Endothelial cell of umbilical vein (primary cell): ENCODE measurements at regions not wholly inside any gene's neighbourhood (a gene's known extent, or its start where the extent isn't known, plus 50 kb on each side); places are given as distances from the start of the nearest gene placed in this dataset.

ENCODE experiments used
- BruUV-seq: library from RNA; stranded (reverse); fragments of 400-500 nt; replicated peaks from 2 replicates; lab custom pipeline; 2021; lab: Mats Ljungman, UMichigan
- CTCF ChIA-PET: fragments of 300-600, 350-600 bp; sonication (Branson Sonifier 250); formaldehyde crosslinking; loops from one replicate; lab custom pipeline; 2021; ENCODE audit warnings: antibody characterized with exemption, inconsistent platforms; lab: Charles Lee
- POLR2A ChIA-PET: fragments of 300-600, 350-600 bp; sonication (Branson Sonifier 250); formaldehyde crosslinking; loops from one replicate; lab custom pipeline; 2021; ENCODE audit warnings: antibody characterized with exemption, inconsistent platforms; lab: Charles Lee
- DNase-seq: peaks from one replicate; pipeline ENCODE4 v3.0.0-alpha.2; 2011; ENCODE audit warnings: low read depth, low spot score
- FAIRE-seq: peaks from 2 replicates; lab custom pipeline; 2011; peaks lifted over from hg19 to GRCh38; lab: Jason Lieb, UNC
- H2AFZ ChIP-seq: 2 replicates; pipeline ENCODE4 v1.6.0; 2012; ENCODE audit warnings: low read depth, low read length, control low read depth, inconsistent platforms
- H3K27ac ChIP-seq: 2 replicates; pipeline ENCODE4 v1.5.1; 2011; ENCODE audit warnings: low read depth, mild to moderate bottlenecking, control low read depth, low read length, moderate library complexity; ENCODE audit not compliant: insufficient read depth
- H3K27me3 ChIP-seq, 2 experiments: 2 replicates each; pipeline versions ENCODE4 v1.6.0 to v1.6.1; 2011; ENCODE audit warnings: low read length in 2 of 2, mixed read lengths in 1 of 2; ENCODE audit not compliant: control insufficient read depth in 2 of 2, insufficient read depth in 2 of 2
- H3K36me3 ChIP-seq, 2 experiments: 2 replicates in 1 of 2; 3 replicates in 1 of 2; pipeline ENCODE4 v1.5.1; 2011; ENCODE audit warnings: low read length in 2 of 2, mild to moderate bottlenecking in 1 of 2, moderate library complexity in 1 of 2; ENCODE audit not compliant: control insufficient read depth in 2 of 2, insufficient read depth in 2 of 2; ENCODE audit errors: extremely low read depth in 1 of 2
- H3K4me1 ChIP-seq: 3 replicates; pipeline ENCODE4 v1.5.1; 2011; ENCODE audit warnings: mild to moderate bottlenecking, low read length; ENCODE audit not compliant: control insufficient read depth, insufficient read depth; ENCODE audit errors: extremely low read depth
- H3K4me2 ChIP-seq: 2 replicates; pipeline ENCODE4 v1.6.1; 2011; ENCODE audit warnings: low read length, control low read depth, mixed read lengths; ENCODE audit not compliant: insufficient read depth
- H3K4me3 ChIP-seq, 3 experiments: fragments of 200-600 bp in 1 of 3; sonication (generic), shearing (Covaris generic) in 1 of 3; replicated peaks in 1 of 3; 2 replicates each; pipeline ENCODE4 v1.5.1; 2011 to 2016; ENCODE audit warnings: control low read depth in 3 of 3, low read length in 3 of 3, mild to moderate bottlenecking in 2 of 3, inconsistent platforms in 1 of 3, low read depth in 1 of 3, moderate library complexity in 1 of 3; ENCODE audit not compliant: insufficient read depth in 1 of 3
- H3K79me2 ChIP-seq: 2 replicates; pipeline ENCODE4 v1.6.0; 2012; ENCODE audit warnings: low read length, inconsistent platforms; ENCODE audit not compliant: control insufficient read depth, insufficient read depth
- H3K9ac ChIP-seq: replicated peaks from 2 replicates; pipeline ENCODE3; 2011; ENCODE audit warnings: low read length, control low read depth; ENCODE audit not compliant: insufficient read depth; ENCODE audit errors: extremely low read depth
- H3K9me1 ChIP-seq: replicated peaks from 3 replicates; pipeline ENCODE4 v1.6.0; 2011; ENCODE audit warnings: mild to moderate bottlenecking, low read length; ENCODE audit not compliant: control insufficient read depth, insufficient read depth; ENCODE audit errors: extremely low read depth
- H3K9me3 ChIP-seq: replicated peaks from 2 replicates; pipeline ENCODE4 v1.5.1; 2012; ENCODE audit warnings: low read length, inconsistent platforms; ENCODE audit not compliant: control insufficient read depth, insufficient read depth
- H4K20me1 ChIP-seq: replicated peaks from 2 replicates; pipeline ENCODE3; 2011; ENCODE audit warnings: mild to moderate bottlenecking, low read length; ENCODE audit not compliant: control insufficient read depth, insufficient read depth; ENCODE audit errors: extremely low read depth
- EZH2 ChIP-seq: IDR thresholded peaks from 2 replicates; pipeline ENCODE4 v1.6.1; 2012; ENCODE audit warnings: borderline replicate concordance, low read depth, mild to moderate bottlenecking, moderate library complexity, low read length, inconsistent platforms; ENCODE audit not compliant: severe bottlenecking
- FOS ChIP-seq: IDR thresholded peaks from 2 replicates; pipeline ENCODE4 v1.6.1; 2011; ENCODE audit warnings: mild to moderate bottlenecking, low read length, moderate library complexity, borderline replicate concordance; ENCODE audit not compliant: insufficient read depth
- GATA2 ChIP-seq: IDR thresholded peaks from 2 replicates; pipeline ENCODE4 v1.7.0; 2011; ENCODE audit warnings: low read depth, mild to moderate bottlenecking, moderate library complexity, mixed read lengths, low read length; ENCODE audit not compliant: insufficient read length, insufficient read depth
- JUN ChIP-seq: IDR thresholded peaks from 2 replicates; pipeline ENCODE4 v1.6.1; 2011; ENCODE audit warnings: borderline replicate concordance, low read depth; ENCODE audit not compliant: insufficient read length, insufficient read depth
- MYC ChIP-seq: IDR thresholded peaks from one replicate; pipeline ENCODE4 v1.6.1; 2011; ENCODE audit warnings: mild to moderate bottlenecking, low read depth, low read length
- POLR2A ChIP-seq: IDR thresholded peaks from 2 replicates; pipeline ENCODE4 v1.6.1; 2012; ENCODE audit warnings: low read depth, mild to moderate bottlenecking, control low read depth, low read length
- POLR2AphosphoS5 ChIP-seq: IDR thresholded peaks from 2 replicates; pipeline ENCODE4 v1.6.1; 2012; ENCODE audit warnings: low read depth, mild to moderate bottlenecking, control low read depth, low read length, moderate library complexity; ENCODE audit not compliant: insufficient read depth
- dilution Hi-C: fragments of 300-500 bp; cut with MboI; formaldehyde crosslinking; loops from one replicate; pipeline ENCODE4 v1.15.0; 2019; ENCODE audit warnings: low sequenced_read_pairs; ENCODE audit not compliant: extremely low pct_ligation_motif_present
- intact Hi-C: fragments of 100-400 bp; cut with micrococcal nuclease; formaldehyde crosslinking; loops from one replicate; pipeline ENCODE4 v1.10.0; 2022
- TF ChIP-seq, protein P1 (sequence below): IDR thresholded peaks from 2 replicates; pipeline ENCODE4 v1.6.1; 2011; ENCODE audit not compliant: insufficient read depth, insufficient read length
- TF ChIP-seq, protein P2 (sequence below), 2 donors: IDR thresholded peaks; 1 replicate in 1 of 2; 2 replicates in 1 of 2; pipeline ENCODE4 v1.5.1; 2011; ENCODE audit warnings: low read length in 2 of 2, mild to moderate bottlenecking in 2 of 2, moderate library complexity in 2 of 2, control low read depth in 1 of 2, inconsistent platforms in 1 of 2, low read depth in 1 of 2; ENCODE audit not compliant: insufficient read depth in 1 of 2; ENCODE audit errors: extremely low read depth in 1 of 2

DNA sequence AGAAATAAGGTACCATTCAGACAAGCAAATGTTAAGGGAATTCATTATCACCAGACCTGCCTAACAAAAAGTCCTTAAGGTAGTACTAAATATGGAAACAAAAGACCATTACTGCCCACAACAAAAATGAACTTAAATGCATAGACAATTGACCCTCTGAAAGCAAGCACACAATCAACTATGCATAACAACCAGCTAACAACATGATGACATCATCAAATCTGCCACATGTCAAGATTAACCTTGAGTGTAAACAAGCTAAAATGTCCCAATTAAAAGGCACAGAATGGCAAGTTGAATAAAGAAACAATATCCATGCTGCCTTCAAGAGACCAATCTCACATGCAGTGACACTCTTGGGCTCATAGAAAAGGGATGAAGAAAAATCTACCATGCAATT lies 160.7 kb upstream of the CPXCR1 start:
- H3K4me2 ChIP-seq: no peak overlapping the region
- ChIA-PET POLR2A (no interaction called here), CTCF (no interaction called here)
- no peak overlapping the region for H3K4me3 ChIP-seq
- no peak overlapping the region for H3K27ac ChIP-seq
- H3K9me3 ChIP-seq: no peaks in the 10 kb centered on the region
- H3K9ac ChIP-seq: no peak overlapping the region
- H3K9me1 ChIP-seq: no peaks in the 10 kb centered on the region
- intact Hi-C loops: no loop called here
- FAIRE-seq (no peak), DNase-seq (no peak)
- TF ChIP-seq POLR2A (no peak), JUN (no peak), POLR2AphosphoS5 (no peak), FOS (no peak), EZH2 (no peak), GATA2 (no peak), MYC (no peak)
- TF ChIP-seq, protein P1, sequence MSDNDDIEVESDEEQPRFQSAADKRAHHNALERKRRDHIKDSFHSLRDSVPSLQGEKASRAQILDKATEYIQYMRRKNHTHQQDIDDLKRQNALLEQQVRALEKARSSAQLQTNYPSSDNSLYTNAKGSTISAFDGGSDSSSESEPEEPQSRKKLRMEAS: no peak
- TF ChIP-seq, protein P2, sequence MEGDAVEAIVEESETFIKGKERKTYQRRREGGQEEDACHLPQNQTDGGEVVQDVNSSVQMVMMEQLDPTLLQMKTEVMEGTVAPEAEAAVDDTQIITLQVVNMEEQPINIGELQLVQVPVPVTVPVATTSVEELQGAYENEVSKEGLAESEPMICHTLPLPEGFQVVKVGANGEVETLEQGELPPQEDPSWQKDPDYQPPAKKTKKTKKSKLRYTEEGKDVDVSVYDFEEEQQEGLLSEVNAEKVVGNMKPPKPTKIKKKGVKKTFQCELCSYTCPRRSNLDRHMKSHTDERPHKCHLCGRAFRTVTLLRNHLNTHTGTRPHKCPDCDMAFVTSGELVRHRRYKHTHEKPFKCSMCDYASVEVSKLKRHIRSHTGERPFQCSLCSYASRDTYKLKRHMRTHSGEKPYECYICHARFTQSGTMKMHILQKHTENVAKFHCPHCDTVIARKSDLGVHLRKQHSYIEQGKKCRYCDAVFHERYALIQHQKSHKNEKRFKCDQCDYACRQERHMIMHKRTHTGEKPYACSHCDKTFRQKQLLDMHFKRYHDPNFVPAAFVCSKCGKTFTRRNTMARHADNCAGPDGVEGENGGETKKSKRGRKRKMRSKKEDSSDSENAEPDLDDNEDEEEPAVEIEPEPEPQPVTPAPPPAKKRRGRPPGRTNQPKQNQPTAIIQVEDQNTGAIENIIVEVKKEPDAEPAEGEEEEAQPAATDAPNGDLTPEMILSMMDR (IDR thresholded peaks at IDR 0.05; ENCODE audit: extremely low read depth in 1 of 2, insufficient read depth in 1 of 2, low read depth in 1 of 2, low read length in 2 of 2): no peak
- H2AFZ ChIP-seq: no peak overlapping the region
- no peaks in the 10 kb centered on the region for H3K4me1 ChIP-seq
- no peaks in the 10 kb centered on the region for H3K27me3 ChIP-seq
- dilution Hi-C loops: no loop called here
- no TSS peak for BruUV-seq
- no peaks in the 10 kb centered on the region for H4K20me1 ChIP-seq
- H3K79me2 ChIP-seq: no peaks in the 10 kb centered on the region
- H3K36me3 ChIP-seq: no peaks in the 10 kb centered on the region
